ENCODE measurements at regions not wholly inside any gene's neighbourhood (a gene's known extent, or its start where the extent isn't known, plus 50 kb on each side); places are given as distances from the start of the nearest gene placed in this dataset.

DNA sequence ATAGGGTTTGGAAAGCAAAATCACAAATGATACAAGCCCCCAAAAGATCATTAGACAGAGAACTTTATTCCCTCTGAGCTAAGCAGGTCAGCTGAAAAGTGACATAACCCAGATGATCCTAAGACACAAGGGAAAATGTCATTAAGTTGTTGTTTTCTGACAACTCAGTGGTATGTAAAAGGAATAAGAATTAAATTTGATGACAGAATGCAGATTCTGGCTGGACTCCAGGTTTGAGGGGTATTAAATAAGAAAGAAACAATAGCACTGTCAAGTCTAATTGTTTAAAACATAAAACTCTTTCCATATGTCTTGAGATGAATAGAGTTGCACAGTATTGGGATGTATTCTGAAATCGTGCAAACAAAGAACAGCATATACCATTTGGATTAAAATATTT lies 429.9 kb downstream of the CAAP1 start:
- TF ChIP-seq, protein P1, sequence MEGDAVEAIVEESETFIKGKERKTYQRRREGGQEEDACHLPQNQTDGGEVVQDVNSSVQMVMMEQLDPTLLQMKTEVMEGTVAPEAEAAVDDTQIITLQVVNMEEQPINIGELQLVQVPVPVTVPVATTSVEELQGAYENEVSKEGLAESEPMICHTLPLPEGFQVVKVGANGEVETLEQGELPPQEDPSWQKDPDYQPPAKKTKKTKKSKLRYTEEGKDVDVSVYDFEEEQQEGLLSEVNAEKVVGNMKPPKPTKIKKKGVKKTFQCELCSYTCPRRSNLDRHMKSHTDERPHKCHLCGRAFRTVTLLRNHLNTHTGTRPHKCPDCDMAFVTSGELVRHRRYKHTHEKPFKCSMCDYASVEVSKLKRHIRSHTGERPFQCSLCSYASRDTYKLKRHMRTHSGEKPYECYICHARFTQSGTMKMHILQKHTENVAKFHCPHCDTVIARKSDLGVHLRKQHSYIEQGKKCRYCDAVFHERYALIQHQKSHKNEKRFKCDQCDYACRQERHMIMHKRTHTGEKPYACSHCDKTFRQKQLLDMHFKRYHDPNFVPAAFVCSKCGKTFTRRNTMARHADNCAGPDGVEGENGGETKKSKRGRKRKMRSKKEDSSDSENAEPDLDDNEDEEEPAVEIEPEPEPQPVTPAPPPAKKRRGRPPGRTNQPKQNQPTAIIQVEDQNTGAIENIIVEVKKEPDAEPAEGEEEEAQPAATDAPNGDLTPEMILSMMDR (conservative IDR thresholded peaks at IDR 0.05; ENCODE audit: low read length) = no peak
- TF ChIP-seq EZH2phosphoT487 (IDR thresholded peaks at IDR 0.05; ENCODE audit: borderline replicate concordance) = no peak
